ENCODE measurements at regions not wholly inside any gene's neighbourhood (a gene's known extent, or its start where the extent isn't known, plus 50 kb on each side); places are given as distances from the start of the nearest gene placed in this dataset.

DNA sequence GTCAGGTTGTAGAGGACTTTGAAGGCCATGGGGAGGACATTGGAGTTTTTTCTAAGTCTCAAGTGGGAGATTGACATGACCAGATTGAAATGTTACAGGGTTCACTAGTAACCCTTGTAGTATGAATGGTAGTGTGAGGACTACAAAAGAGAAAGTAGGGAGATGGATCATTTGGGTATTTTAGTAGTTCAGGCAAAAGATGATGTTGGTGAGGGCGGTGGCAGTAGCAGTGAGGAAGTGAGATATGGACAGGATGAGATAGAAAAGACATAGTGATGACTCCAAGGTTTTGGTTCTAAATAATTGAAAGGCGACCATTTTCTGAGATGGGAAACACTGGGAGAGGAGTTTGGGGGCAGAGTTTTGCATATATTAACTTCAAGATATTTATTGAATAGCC is 94.2 kb upstream of the CNTN1 start:
- TF ChIP-seq, protein P1, sequence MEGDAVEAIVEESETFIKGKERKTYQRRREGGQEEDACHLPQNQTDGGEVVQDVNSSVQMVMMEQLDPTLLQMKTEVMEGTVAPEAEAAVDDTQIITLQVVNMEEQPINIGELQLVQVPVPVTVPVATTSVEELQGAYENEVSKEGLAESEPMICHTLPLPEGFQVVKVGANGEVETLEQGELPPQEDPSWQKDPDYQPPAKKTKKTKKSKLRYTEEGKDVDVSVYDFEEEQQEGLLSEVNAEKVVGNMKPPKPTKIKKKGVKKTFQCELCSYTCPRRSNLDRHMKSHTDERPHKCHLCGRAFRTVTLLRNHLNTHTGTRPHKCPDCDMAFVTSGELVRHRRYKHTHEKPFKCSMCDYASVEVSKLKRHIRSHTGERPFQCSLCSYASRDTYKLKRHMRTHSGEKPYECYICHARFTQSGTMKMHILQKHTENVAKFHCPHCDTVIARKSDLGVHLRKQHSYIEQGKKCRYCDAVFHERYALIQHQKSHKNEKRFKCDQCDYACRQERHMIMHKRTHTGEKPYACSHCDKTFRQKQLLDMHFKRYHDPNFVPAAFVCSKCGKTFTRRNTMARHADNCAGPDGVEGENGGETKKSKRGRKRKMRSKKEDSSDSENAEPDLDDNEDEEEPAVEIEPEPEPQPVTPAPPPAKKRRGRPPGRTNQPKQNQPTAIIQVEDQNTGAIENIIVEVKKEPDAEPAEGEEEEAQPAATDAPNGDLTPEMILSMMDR (IDR thresholded peaks at IDR 0.05), result no peak
- TF ChIP-seq ZFX (IDR thresholded peaks at IDR 0.05; ENCODE audit: borderline replicate concordance), result no peak

All from 22Rv1 (cell line).